ENCODE measurements at regions not wholly inside any gene's neighbourhood (a gene's known extent, or its start where the extent isn't known, plus 50 kb on each side); places are given as distances from the start of the nearest gene placed in this dataset.

DNA sequence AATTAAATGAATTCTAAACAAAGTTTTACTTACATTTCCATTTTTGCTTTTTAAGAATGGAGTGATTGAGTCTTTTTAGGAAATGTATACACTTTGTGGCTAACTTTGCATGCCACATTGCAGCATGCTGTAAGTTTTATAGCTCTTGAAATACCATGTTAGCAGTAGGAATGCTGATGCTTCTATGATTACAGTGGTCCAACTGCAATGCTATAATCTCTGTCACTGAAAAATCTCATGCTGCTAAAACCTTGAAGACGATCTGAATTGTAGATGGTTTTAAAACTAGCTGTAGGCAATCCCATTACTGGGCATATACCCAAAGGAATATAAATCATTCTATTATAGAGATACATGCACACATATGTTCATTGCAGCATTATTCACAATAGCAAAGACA, 127.6 kb downstream of the WIF1 start:
- Histone ChIP-seq H3K36me3 (no peaks in the 10 kb centered on the region), H3K4me1 (0 out of 20 replicates have a peak, but pooled peaks cover 0 to 4% (median 0%) of the 10 kb centered on the region in 10 experiments), H3K4me3 (no peak overlapping the region), H3K27me3 (no peaks in the 10 kb centered on the region), H3K4me2 (no peak overlapping the region), H3K9ac (no peak overlapping the region), H3K9me3 (replicated peaks in 1 of 11) (peaks cover 0 to 7% (median 0%) of the 10 kb centered on the region in 11 experiments; a peak in 3 of 22 replicates), H3K27ac (no peak overlapping the region), H4K20me1 (no peaks in the 10 kb centered on the region)
- no peak for TF ChIP-seq Cebpa-rat (IDR thresholded peaks at IDR 0.05)

GRCh38 chr12:64995816-64996215, 125.3 kb downstream of the WIF1 start:
- Histone ChIP-seq H3K27ac (no peak overlapping the region), H3K4me2 (no peak overlapping the region), H3K9me3 (replicated peaks in 1 of 11) (peaks cover 0 to 7% (median 0%) of the 10 kb centered on the region in 11 experiments; a peak in 4 of 22 replicates), H3K36me3 (no peaks in the 10 kb centered on the region), H3K9ac (no peak overlapping the region), H3K27me3 (no peaks in the 10 kb centered on the region), H3K4me1 (0 out of 20 replicates have a peak, but pooled peaks cover 0 to 4% (median 0%) of the 10 kb centered on the region in 10 experiments), H4K20me1 (no peaks in the 10 kb centered on the region), H3K4me3 (no peak overlapping the region)
- no peak for TF ChIP-seq Cebpa-rat (IDR thresholded peaks at IDR 0.05)

- H3K4me3 ChIP-seq: no peak overlapping the region
- peaks cover 0 to 9% (median 0%) of the 10 kb centered on the region in 11 experiments; a peak in 4 of 22 replicates for H3K9me3 ChIP-seq (replicated peaks in 1 of 11)
- no peak for TF ChIP-seq Cebpa-rat (IDR thresholded peaks at IDR 0.05)
- no peaks in the 10 kb centered on the region for H4K20me1 ChIP-seq
- 0 out of 20 replicates have a peak, but pooled peaks cover 0 to under 1% (median 0%) of the 10 kb centered on the region in 10 experiments for H3K4me1 ChIP-seq
- H3K27ac ChIP-seq: no peak overlapping the region
- H3K27me3 ChIP-seq: no peaks in the 10 kb centered on the region
- H3K9ac ChIP-seq: no peak overlapping the region
- H3K4me2 ChIP-seq: no peak overlapping the region
- no peaks in the 10 kb centered on the region for H3K36me3 ChIP-seq
Observed at GRCh38 chr12:64997858-64998257, 123.2 kb downstream of the WIF1 start.

DNA sequence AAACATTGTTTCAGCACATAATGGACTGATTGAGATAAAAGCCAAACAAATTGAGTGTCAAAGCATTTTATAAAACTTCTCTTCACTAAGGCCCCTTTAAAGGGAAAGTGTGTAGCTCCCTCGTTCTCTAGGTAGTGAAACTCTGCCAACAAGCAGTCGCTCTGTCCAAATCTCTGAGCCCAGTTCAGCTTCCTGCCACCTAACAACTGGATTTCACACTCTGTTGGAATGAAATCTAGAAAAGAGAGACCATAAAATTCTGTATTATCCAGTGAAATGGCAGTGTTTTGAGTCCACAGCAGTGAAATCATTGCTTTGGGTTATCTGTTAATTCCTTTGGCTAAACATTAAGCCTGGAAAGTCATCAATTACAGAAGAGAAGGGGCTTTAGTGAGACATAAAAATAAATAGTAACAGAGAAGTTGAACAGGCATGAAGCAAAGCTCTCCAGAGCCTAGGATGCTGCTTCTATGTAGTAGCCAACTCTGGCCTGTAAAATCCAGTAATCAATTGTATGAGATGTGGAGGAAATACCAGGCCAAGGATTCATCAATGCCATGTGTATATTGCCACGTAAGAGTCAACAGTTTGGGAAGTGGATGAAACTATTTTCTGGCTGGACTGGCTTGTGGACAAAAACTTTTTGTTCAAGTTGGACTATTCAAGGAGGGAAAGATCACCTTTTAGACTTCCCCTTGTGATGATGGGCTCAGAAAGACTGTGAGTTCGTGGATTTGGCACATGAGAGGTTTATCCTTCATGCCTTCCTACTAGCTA, 122.5 kb downstream of the WIF1 start:
- no peak overlapping the region for H3K4me3 ChIP-seq

GRCh38 chr12:64999148-64999425, 122.0 kb downstream of the WIF1 start:
- Histone ChIP-seq H3K4me1 (peaks cover 0 to 1% (median 0%) of the 10 kb centered on the region in 10 experiments; a peak in 1 of 20 replicates), H3K4me3 (no peak overlapping the region), H4K20me1 (no peaks in the 10 kb centered on the region), H3K27ac (no peak overlapping the region), H3K4me2 (no peak overlapping the region), H3K9me3 (replicated peaks in 1 of 11) (peaks cover 0 to 9% (median 0%) of the 10 kb centered on the region in 11 experiments; a peak in 4 of 22 replicates), H3K36me3 (no peaks in the 10 kb centered on the region), H3K27me3 (no peaks in the 10 kb centered on the region), H3K9ac (no peak overlapping the region)
- no peak for TF ChIP-seq Cebpa-rat (IDR thresholded peaks at IDR 0.05)

More for the DNA sequence above, 122.5 kb downstream of the WIF1 start:
- TF ChIP-seq Cebpa-rat (IDR thresholded peaks at IDR 0.05): no peak
- Histone ChIP-seq H3K27ac (no peak overlapping the region), H4K20me1 (no peaks in the 10 kb centered on the region), H3K36me3 (no peaks in the 10 kb centered on the region), H3K9me3 (replicated peaks in 1 of 11) (peaks cover 0 to 9% (median 0%) of the 10 kb centered on the region in 11 experiments; a peak in 4 of 22 replicates), H3K9ac (no peak overlapping the region), H3K4me2 (no peak overlapping the region), H3K27me3 (no peaks in the 10 kb centered on the region), H3K4me1 (no peaks in the 10 kb centered on the region)

Measured in BLaER1 treated with 17β-estradiol and CSF1 and Interleukin-3, amounts not matched to agents 10 nM and 100 nM (cell line).